H9 (cell line): ENCODE measurements at regions not wholly inside any gene's neighbourhood (a gene's known extent, or its start where the extent isn't known, plus 50 kb on each side); places are given as distances from the start of the nearest gene placed in this dataset.

Experiments
- DNase-seq: peaks from one replicate; pipeline ENCODE4 v3.0.0-alpha.2; 2017
- H2AFZ ChIP-seq: one replicate; pipeline ENCODE4 v1.6.1; 2013; ENCODE audit warnings: mild to moderate bottlenecking, low read length, control low read depth, moderate library complexity
- H2AK5ac ChIP-seq: 2 replicates; pipeline ENCODE4 v1.6.1; 2013; ENCODE audit warnings: low read length, control low read depth, mixed read lengths; ENCODE audit not compliant: insufficient read length
- H2BK120ac ChIP-seq: one replicate; pipeline ENCODE4 v1.6.1; 2013; ENCODE audit warnings: low read depth, mild to moderate bottlenecking, low read length, control low read depth, inconsistent platforms; ENCODE audit not compliant: poor library complexity, severe bottlenecking
- H2BK12ac ChIP-seq: 2 replicates; pipeline ENCODE4 v1.6.1; 2013; ENCODE audit warnings: low read length, control low read depth, mixed read lengths, low read depth; ENCODE audit not compliant: insufficient read length
- H2BK15ac ChIP-seq: 2 replicates; pipeline ENCODE4 v1.6.1; 2013; ENCODE audit warnings: low read depth, low read length, control low read depth
- H2BK20ac ChIP-seq: one replicate; pipeline ENCODE4 v1.6.1; 2013; ENCODE audit warnings: low read depth, mild to moderate bottlenecking, low read length, control low read depth, inconsistent platforms; ENCODE audit not compliant: poor library complexity, severe bottlenecking
- H2BK5ac ChIP-seq: 2 replicates; pipeline ENCODE4 v1.6.1; 2013; ENCODE audit warnings: low read length, control low read depth, mixed read lengths; ENCODE audit not compliant: insufficient read length
- H3K14ac ChIP-seq: 2 replicates; pipeline ENCODE4 v1.6.1; 2013; ENCODE audit warnings: low read length, control low read depth; ENCODE audit not compliant: insufficient read depth
- H3K18ac ChIP-seq: 2 replicates; pipeline ENCODE4 v1.6.1; 2013; ENCODE audit warnings: low read depth, mild to moderate bottlenecking, mixed read lengths, low read length, control low read depth; ENCODE audit not compliant: insufficient read length
- H3K23ac ChIP-seq: 2 replicates; pipeline ENCODE4 v1.6.1; 2013; ENCODE audit warnings: low read length, control low read depth, mixed read lengths, low read depth; ENCODE audit not compliant: insufficient read length
- H3K23me2 ChIP-seq: 2 replicates; pipeline ENCODE4 v1.6.1; 2013; ENCODE audit warnings: low read depth, mild to moderate bottlenecking, mixed read lengths, low read length, control low read depth; ENCODE audit not compliant: insufficient read length, poor library complexity, severe bottlenecking
- H3K27ac ChIP-seq: 2 replicates; pipeline ENCODE4 v1.5.1; 2013; ENCODE audit warnings: low read length, control low read depth, mixed read lengths, low read depth; ENCODE audit not compliant: insufficient read length
- H3K27me3 ChIP-seq: 2 replicates; pipeline ENCODE4 v1.6.1; 2013; ENCODE audit warnings: low read length, control low read depth, inconsistent platforms; ENCODE audit not compliant: insufficient read depth
- H3K4ac ChIP-seq: 2 replicates; pipeline ENCODE4 v1.6.1; 2013; ENCODE audit warnings: low read depth, mild to moderate bottlenecking, control low read depth, inconsistent platforms, low read length, moderate library complexity
- H3K4me1 ChIP-seq: 2 replicates; pipeline ENCODE4 v1.6.1; 2013; ENCODE audit warnings: low read length, control low read depth, inconsistent platforms; ENCODE audit not compliant: insufficient read depth
- H3K4me2 ChIP-seq: 2 replicates; pipeline ENCODE4 v1.6.1; 2013; ENCODE audit warnings: low read length, control low read depth, mixed read lengths; ENCODE audit not compliant: insufficient read length, insufficient read depth
- H3K56ac ChIP-seq: 2 replicates; pipeline ENCODE4 v1.6.1; 2013; ENCODE audit warnings: low read depth, mild to moderate bottlenecking, mixed read lengths, low read length, control low read depth; ENCODE audit not compliant: insufficient read length
- H3K79me1 ChIP-seq: 2 replicates; pipeline ENCODE4 v1.6.1; 2013; ENCODE audit warnings: low read depth, mild to moderate bottlenecking, moderate library complexity, low read length, control low read depth, inconsistent platforms; ENCODE audit not compliant: insufficient read depth, poor library complexity, severe bottlenecking
- H3K79me2 ChIP-seq: 2 replicates; pipeline ENCODE4 v1.6.1; 2013; ENCODE audit warnings: low read length, control low read depth, inconsistent platforms; ENCODE audit not compliant: insufficient read depth
- H3K9ac ChIP-seq: 2 replicates; pipeline ENCODE4 v1.6.1; 2013; ENCODE audit warnings: low read length, control low read depth, mixed read lengths; ENCODE audit not compliant: insufficient read length; ENCODE audit errors: extremely low read depth
- H3K9me3 ChIP-seq: one replicate; pipeline ENCODE4 v1.6.1; 2013; ENCODE audit warnings: low read depth, low read length, inconsistent platforms; ENCODE audit not compliant: control insufficient read depth
- H3T11ph ChIP-seq: one replicate; pipeline ENCODE4 v1.6.1; 2013; ENCODE audit warnings: mild to moderate bottlenecking, low read length, control low read depth, inconsistent platforms
- H4K20me1 ChIP-seq: one replicate; pipeline ENCODE4 v1.6.1; 2013; ENCODE audit not compliant: control insufficient read depth, insufficient read length, insufficient read depth
- H4K5ac ChIP-seq: 2 replicates; pipeline ENCODE4 v1.6.1; 2013; ENCODE audit warnings: low read depth, mild to moderate bottlenecking, mixed read lengths, low read length, control low read depth; ENCODE audit not compliant: insufficient read length
- H4K8ac ChIP-seq: replicated peaks from 2 replicates; pipeline ENCODE4 v1.6.1; 2013; ENCODE audit warnings: low read length, control low read depth, mixed read lengths, low read depth; ENCODE audit not compliant: insufficient read length
- H4K91ac ChIP-seq: 2 replicates; pipeline ENCODE4 v1.6.1; 2013; ENCODE audit warnings: low read depth, mild to moderate bottlenecking, moderate library complexity, mixed read lengths, low read length, control low read depth; ENCODE audit not compliant: insufficient read length
- H3K27ac Mint-ChIP-seq, 3 experiments: 2 replicates in 2 of 3; 3 replicates in 1 of 3; pipeline ENCODE4 v1.8.0; 2020 to 2021; ENCODE audit warnings: mixed read lengths in 3 of 3, mild to moderate bottlenecking in 1 of 3, moderate library complexity in 1 of 3
- H3K27me3 Mint-ChIP-seq: 2 replicates; pipeline ENCODE4 v1.8.0; 2021; ENCODE audit warnings: low read depth, mild to moderate bottlenecking, moderate library complexity, mixed read lengths
- H3K36me3 Mint-ChIP-seq, 3 experiments: 2 replicates in 2 of 3; 3 replicates in 1 of 3; pipeline ENCODE4 v1.8.0; 2020 to 2021; ENCODE audit warnings: low read depth in 3 of 3, mixed read lengths in 3 of 3; ENCODE audit not compliant: insufficient read depth in 1 of 3
- H3K4me1 Mint-ChIP-seq, 2 experiments: 2 replicates each; pipeline ENCODE4 v1.8.0; 2020; ENCODE audit warnings: mixed read lengths in 2 of 2
- H3K4me3 Mint-ChIP-seq, 2 experiments: 2 replicates in 1 of 2; 3 replicates in 1 of 2; pipeline ENCODE4 v1.8.0; 2020 to 2021; ENCODE audit warnings: mild to moderate bottlenecking in 2 of 2, mixed read lengths in 2 of 2, moderate library complexity in 1 of 2
- H3K9me3 Mint-ChIP-seq, 2 experiments: 2 replicates in 1 of 2; 3 replicates in 1 of 2; pipeline ENCODE4 v1.8.0; 2020; ENCODE audit warnings: mild to moderate bottlenecking in 2 of 2, mixed read lengths in 2 of 2, moderate library complexity in 1 of 2
- TF ChIP-seq, protein P1 (sequence below): fragments of 200-600 bp; sonication (generic); conservative IDR thresholded peaks from 3 replicates; pipeline ENCODE4 v1.8.0; 2021; ENCODE audit warnings: antibody characterized with exemption, mild to moderate bottlenecking

DNA sequence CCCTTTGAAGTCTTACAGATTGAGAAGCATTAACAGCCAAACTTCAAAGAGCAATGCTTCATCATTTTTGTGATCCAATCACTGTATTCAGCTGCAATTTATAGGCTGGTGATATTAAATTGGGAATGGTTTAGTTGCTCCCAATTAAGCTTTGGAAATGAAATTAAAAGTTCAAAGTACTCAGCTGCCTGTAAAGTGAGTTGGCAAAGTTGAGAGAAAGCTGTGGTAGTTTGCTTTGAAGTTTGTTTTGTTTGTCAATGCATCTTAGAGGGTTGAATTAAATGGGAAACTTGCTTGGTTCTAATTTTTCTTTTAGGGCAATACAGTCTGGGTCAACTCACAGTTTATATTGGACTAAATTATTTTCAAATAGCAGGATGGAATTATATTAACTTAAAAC lies 238.4 kb upstream of the CTSO start:
- no peak overlapping the region for H3K9ac ChIP-seq
- no peaks in the 10 kb centered on the region for H4K20me1 ChIP-seq
- H2BK15ac ChIP-seq, result no peak overlapping the region
- no peak overlapping the region for H3K27ac ChIP-seq
- H3K27me3 Mint-ChIP-seq, result peaks cover 1% of the 10 kb centered on the region; the same call in 1 of the 2 replicates
- no peak overlapping the region for H3K18ac ChIP-seq
- H2AFZ ChIP-seq, result no peak overlapping the region
- no peak overlapping the region for H3K27ac Mint-ChIP-seq
- no peaks in the 10 kb centered on the region for H3K36me3 Mint-ChIP-seq
- H3K56ac ChIP-seq, result no peak overlapping the region
- no peak overlapping the region for H3K4me3 Mint-ChIP-seq
- H3K9me3 ChIP-seq, result no peaks in the 10 kb centered on the region
- no peak overlapping the region for H4K5ac ChIP-seq
- H3K9me3 Mint-ChIP-seq, result no peaks in the 10 kb centered on the region
- no peak overlapping the region for H2BK5ac ChIP-seq
- no peak overlapping the region for H3K23ac ChIP-seq
- no peak overlapping the region for H4K91ac ChIP-seq
- H2AK5ac ChIP-seq, result no peak overlapping the region
- H3K4me1 Mint-ChIP-seq, result peaks cover 7 to 8% of the 10 kb centered on the region in 2 experiments
- H3K4me1 ChIP-seq, result no peaks in the 10 kb centered on the region
- no peak overlapping the region for H3K14ac ChIP-seq
- H4K8ac ChIP-seq, result no peak overlapping the region
- H2BK120ac ChIP-seq, result no peak overlapping the region
- no peak for DNase-seq
- H3T11ph ChIP-seq, result no peak overlapping the region
- no peak overlapping the region for H2BK20ac ChIP-seq
- no peak overlapping the region for H3K4ac ChIP-seq
- no peak overlapping the region for H2BK12ac ChIP-seq
- TF ChIP-seq, protein P1, sequence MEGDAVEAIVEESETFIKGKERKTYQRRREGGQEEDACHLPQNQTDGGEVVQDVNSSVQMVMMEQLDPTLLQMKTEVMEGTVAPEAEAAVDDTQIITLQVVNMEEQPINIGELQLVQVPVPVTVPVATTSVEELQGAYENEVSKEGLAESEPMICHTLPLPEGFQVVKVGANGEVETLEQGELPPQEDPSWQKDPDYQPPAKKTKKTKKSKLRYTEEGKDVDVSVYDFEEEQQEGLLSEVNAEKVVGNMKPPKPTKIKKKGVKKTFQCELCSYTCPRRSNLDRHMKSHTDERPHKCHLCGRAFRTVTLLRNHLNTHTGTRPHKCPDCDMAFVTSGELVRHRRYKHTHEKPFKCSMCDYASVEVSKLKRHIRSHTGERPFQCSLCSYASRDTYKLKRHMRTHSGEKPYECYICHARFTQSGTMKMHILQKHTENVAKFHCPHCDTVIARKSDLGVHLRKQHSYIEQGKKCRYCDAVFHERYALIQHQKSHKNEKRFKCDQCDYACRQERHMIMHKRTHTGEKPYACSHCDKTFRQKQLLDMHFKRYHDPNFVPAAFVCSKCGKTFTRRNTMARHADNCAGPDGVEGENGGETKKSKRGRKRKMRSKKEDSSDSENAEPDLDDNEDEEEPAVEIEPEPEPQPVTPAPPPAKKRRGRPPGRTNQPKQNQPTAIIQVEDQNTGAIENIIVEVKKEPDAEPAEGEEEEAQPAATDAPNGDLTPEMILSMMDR, result no peak
- no peaks in the 10 kb centered on the region for H3K23me2 ChIP-seq
- H3K79me2 ChIP-seq, result no peaks in the 10 kb centered on the region
- no peak overlapping the region for H3K4me2 ChIP-seq
- no peaks in the 10 kb centered on the region for H3K79me1 ChIP-seq
- no peaks in the 10 kb centered on the region for H3K27me3 ChIP-seq
